HG03520 (cell line): ENCODE measurements at regions not wholly inside any gene's neighbourhood (a gene's known extent, or its start where the extent isn't known, plus 50 kb on each side); places are given as distances from the start of the nearest gene placed in this dataset.
"Not testable (repeated sequence)": the region's sequence is repeated elsewhere in the genome, so short reads cannot be mapped to it uniquely, and the experiment has no call there.

ENCODE experiments used
- ATAC-seq: cut with Tn5 transposase; IDR thresholded peaks from one replicate; pipeline ENCODE4 v1.9.1; 2021; ENCODE audit warnings: mild to moderate bottlenecking, moderate library complexity; ENCODE audit not compliant: unreplicated experiment

DNA sequence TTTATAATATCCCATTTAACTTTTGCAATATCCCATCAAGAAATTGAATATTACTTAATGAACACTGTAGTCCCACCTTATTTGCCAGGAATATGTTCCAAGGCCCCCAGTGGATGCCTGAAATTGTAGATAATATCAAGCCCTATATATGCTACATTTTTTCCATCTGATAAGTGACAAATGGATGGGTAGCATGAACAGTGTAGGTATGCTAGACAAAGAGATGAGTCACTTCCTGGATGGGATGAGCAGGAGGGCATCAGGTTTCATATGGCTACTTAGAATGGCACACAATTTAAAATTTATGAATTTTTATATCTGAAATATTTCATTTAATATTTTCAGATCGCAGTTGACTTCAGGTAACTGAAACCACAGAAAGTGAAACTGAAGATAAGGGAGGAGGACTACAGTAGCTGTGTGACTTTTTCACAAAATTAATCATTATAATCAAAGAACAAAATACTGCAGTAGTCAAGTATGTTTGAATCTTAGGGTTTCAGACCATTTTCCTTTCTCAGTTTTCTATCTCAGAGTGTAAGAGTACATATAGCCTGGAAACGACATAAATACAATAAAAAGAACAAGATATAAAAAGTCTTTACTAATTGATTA is 636.4 kb upstream of the ARRDC3 start:
- ATAC-seq = no peak

DNA sequence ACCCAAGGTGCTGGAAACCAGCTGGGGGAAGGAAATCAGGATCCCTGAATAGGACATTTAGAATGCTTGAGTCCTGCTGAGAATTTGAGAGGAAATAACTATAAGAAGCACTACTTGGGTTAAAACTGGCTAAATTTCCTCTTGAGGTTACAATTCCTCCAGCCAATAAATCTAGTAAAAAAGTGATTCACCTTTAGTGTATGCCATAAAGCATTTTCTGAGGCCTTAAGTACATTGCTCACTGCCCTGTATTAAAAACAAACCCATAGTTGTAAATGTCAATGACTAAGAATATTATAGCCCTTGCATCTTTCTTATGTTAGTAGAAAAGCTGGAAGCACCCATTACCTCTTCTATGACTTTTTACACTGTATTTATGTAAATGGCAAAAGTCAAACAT is 634.7 kb upstream of the ARRDC3 start:
- ATAC-seq = no peak

DNA sequence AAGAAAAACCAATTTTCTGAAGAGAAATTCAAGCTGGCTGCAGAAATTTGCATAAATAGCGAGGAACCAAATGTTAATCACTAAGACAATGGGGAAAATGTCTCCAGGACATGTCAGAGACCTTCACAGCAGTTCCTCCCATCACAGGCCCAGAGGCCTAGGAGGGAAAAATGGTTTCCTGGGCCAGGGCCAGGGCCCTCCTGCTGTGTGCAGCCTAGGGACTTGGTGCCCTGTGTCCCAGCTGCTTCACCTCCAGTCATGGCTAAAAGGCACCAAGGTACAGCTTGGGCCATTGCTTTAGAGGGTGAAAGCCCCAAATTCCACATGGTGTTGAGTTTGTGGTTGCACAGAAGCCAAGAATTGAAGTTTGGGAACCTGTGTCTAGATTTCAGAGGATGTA is 628.7 kb upstream of the ARRDC3 start:
- not testable (repeated sequence) for ATAC-seq

DNA sequence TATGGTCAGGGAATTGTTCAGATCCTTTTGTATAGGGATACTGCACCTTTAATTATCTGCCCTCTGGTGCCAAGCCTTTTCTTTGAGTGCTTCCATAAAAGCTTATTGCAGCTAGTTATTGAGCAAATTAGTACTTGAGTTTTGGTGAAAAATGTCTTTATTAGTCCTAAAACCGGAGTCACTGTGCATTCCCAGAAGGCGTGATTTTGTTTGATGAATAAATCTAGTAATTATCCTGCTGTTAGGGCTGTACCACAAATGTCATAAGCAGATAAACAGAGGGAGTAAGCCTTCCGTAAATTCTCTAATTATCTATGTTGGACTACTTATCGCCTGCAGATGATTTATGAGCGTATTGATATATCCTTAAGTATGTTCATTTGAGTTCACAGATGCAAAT is 620.7 kb upstream of the ARRDC3 start:
- ATAC-seq = no peak

DNA sequence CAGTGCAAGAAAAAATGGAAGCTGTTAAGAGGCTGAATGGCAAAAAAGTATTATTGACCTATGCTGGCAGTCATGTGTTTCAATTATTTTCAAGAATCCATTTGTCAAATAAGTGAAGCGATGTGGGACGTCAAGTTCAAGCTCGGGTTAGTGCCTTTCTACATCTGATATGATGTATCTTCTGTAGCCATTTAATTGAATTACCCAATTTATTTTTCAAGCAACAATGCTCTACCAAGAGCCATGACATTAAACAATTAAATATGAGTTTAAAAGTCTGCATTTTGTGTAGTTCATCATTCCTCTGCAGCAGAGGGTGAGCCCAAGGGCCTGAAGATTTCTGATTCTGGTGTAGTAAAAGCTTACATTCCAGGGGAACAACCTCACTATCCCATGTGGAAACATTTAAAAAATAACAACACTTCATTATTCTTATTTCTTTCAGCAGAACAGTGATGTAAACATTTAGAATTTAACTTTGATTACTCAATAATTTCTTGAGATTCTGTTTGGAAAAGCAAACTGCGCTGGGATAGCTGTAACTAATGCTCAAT is 619.7 kb upstream of the ARRDC3 start:
- no peak for ATAC-seq

DNA sequence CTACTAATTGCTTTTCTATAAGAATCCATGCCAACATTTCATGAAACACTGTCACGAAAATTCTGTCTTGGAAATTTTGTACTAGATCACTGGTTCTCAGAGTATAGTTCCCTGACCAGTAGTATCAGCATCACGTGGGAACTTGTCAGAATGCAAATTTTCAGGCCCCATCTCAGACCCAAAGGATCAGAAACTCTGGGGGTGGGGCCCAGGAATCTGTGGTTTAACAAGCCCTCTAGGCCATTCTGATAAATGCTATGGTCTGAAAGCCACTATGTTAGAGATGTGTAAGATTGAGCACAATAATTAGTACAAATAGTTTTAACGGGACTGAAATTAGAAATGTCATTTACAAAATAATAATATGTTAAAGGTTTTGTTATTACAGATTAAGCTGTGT is 615.7 kb upstream of the ARRDC3 start:
- no peak for ATAC-seq

DNA sequence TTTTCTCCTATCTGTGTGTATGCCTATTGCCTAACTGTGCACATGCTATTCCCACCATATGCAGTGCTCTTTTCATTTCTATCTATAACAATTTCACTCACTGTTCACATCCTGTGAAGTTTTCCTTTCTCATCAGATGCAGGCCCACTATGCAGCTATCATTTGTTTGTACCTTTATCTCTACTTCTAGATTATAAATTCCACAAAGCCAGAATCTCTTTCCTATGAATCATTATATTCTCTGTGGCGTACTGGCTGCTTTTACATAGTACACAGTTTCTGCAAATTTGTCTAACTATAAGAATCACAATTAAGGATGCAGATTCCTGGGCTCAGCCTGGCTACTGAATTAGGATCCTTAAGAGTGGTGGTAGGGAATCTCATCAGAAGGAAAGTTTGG is 600.8 kb upstream of the ARRDC3 start:
- ATAC-seq = no peak

DNA sequence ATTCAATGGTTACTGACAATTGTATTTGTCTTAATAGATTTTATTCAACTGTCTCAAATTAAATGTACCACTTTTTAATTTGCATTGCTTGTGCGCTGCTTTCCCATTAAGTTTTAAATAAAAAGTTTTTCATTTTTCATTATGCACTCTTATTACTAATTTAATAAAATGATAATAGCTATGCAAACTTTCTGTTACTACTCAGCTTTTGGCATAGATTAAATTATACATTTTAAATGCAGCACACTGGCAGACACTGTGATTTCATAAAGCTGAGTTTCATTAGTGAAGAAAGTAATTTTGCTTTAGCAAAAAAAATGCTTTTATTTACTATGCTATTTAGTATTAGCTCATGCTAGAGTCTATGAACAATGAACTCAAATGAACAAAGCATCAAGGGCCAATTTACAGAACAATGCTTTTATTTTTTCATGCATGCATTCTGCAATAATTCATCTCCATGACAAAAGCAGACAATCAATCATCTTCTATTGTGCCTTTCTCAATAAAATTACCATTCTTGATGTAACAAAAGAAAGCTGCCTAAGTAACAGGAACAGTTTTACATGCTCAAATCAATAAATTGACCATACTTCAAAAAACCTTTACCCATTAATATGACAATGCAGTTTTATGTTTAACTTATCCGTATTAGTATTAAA is 595.2 kb upstream of the ARRDC3 start:
- ATAC-seq = no peak

DNA sequence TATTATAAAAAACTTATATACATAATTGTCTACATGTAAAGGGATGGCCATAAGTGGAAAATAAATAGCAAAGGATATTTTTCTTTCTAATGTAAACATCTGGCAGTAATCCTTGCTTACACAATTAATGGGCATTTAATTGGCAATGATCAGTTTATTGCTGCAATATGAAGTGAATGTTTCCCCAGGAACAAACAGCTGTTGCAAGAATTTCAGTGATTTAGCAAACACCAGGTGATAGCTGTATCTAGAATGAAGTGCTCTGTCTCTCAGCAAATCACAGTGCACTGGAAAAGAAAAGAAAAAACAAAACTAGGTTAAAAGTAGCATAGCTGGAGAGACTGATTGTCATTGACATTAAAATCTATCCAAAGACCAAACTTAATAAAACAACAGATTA is 594.5 kb upstream of the ARRDC3 start:
- ATAC-seq = no peak

DNA sequence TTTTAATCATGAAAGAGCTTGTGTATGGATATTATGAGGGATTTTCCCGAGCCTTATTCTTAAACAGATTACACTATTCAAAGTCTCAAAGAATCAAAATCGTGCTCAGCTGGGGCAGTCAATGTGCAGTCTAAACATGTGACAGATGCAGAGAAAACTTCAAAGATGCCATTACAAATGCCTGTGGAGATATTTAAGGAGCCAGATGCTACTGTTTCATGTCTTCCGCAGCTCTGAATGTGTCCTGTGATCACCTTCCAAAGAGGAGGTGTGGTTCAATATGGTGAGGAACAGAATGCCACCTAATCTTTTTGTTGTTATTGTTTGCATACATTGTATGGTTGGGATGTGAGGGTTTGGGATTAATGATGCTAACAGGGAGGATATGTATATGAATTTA is 593.3 kb upstream of the ARRDC3 start:
- no peak for ATAC-seq

DNA sequence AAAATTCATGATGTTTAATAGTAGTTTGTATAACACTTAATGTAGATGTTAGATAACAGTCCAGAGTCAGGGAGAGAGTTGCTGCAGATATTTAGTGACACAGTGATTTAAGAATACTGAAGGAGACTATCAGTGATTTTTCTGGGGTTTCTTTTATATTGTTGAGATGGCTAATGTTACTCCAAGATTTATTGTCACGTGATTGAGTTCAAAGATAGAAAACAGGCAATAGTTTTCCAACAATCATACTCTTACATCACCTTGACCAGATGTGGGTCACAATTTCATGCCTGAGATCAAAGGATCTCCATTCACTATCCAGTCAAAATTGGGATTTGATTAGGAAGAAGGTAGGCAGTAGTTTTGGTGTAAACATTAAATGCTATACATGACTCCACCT is 580.0 kb upstream of the ARRDC3 start:
- ATAC-seq = no peak

DNA sequence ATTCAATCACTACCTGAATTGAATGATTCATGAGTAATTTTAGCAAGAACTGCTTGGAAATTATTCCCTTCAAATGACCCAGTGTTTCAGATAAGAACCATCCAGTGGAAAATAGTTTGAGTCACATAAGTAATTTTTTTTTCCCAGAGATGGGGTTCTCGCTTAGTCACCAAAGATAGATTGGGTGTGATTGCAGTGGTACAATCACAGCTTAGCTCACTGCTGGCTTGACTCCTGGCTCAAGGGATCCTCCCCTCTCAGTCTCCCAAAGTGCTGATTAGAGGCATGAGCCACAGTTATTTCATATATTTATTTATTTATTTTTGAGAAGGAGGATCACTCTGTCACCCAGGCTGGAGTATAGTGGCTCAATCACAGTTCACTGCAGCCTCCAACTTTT is 574.5 kb upstream of the ARRDC3 start:
- no peak for ATAC-seq

DNA sequence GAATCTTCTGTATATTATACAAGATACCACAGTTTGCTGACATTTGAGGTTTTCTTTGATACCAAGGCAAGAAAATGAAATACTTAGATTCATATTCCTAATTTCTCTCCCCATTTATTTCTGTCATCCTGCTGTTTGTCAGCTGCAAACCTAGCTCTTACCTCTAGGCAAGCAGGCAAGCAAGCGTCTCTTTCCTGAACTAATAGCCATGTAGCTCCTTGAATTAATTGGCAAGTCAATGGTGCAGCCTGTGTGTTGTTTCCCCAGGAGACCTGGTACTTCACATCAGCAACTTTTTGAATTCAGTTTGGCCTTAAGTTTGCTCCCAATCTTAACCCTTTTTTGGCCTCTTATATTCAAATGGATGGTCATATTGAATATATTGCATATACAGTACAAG is 573.6 kb upstream of the ARRDC3 start:
- no peak for ATAC-seq

DNA sequence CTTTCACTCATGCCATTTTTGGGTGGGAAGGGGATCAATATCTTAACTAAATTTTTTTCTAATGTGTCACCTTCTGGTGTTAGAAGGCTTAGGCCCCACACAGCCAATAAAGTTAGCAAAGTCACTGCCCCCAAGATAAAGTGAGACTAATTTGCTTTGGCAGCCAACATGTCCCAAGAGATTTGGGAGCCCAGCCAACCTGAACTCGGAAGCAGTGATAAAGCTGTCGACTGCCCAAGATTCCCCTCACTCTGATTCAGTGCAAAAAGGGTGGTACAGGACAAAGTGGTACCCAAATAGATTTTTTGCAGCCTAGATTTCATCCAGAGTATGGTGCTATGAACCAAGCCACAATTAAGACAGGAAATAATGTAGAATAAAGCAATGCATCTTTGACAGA is 572.5 kb upstream of the ARRDC3 start:
- ATAC-seq = no peak

DNA sequence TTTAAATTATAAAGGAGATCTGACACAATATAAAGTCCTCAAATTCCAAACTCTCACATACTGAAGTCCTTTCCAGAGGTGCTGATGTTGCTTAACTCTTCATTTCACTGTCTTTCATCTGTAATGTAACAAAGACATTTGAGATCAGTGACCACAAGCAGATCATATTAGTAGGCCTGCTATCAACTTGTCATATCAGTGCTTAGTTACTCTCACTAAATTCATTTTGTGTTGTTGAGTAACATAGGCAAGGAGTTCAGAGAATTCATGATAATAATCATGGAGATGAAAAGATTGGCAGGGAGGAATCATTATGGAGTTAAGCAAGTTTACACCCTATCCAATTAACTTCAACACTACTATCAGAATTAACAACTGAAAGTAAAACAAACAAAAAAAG is 571.0 kb upstream of the ARRDC3 start:
- no peak for ATAC-seq

DNA sequence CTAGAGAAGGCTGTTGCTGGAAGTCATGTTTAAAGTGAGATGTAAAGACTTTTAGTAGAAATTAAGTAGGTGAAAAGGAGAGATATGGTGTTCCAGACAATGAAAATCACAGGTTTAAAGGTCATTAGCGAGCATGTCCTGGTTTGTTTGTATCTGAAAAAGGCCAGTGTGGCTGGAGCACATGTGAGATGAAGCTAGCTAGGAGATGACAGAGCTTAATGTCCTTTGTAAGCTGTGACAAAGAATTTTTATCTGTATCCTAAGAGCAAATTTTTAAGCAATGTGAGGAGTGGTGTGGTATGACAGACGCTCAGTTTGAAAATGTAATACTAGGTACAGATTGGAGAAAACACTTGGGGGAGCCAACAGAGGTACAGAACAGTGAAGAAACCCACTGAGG is 567.2 kb upstream of the ARRDC3 start:
- ATAC-seq = no peak

DNA sequence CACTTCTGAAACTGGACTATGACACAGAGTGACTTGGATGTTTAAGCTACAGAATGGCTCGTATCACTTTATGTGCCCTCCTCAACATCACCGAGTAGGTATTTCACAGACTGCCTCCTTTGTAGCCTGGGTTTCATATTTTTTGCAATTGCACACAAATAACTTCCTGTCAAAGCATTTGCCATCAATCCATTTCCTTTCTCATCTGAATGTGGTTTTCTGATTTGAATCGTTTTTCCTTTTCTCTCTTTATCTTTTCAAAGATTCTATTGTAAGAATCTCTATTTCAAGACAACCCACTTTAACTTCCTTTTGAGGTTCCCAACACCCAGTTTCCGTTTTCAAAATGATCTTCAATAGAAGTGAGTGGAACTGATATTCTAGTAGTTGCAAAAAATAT is 563.8 kb upstream of the ARRDC3 start:
- ATAC-seq = no peak

DNA sequence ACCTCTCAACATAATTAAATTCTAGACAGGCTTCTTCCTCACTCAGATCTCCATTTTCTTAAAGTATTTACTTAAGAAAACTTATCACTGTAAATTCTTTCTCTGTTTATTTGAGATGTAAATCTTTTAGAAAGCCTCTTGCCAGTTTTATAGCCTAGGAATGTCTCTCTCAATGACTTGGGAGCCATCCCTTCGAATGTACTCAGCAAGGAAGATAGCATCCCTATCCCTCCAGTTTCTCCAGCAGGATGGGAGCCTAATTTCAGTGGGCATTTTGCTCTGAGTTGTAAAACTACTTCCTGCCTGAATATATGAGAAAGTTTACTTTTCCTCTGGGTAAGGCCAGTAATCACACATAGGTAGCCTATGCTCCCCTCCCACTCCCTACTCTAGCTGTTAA is 558.5 kb upstream of the ARRDC3 start:
- no peak for ATAC-seq

DNA sequence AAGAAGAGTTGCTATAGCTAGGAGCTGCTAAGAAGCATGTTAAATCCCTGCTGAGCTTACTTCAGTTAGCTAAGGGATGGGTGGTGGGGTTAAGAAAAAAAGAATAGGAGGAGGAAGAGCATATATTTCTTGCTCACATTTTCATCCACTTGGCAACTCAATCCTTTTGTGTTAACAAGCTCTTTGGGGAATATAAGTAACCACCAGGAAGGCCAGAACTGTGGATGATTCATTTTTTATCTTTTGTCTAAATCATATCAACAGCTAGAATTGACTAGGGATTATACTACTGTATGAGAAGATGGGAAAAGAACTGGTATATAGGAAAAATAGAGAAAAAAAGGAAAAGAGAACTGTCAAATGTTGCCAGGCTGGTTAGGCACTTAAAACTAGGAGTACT is 555.3 kb upstream of the ARRDC3 start:
- no peak for ATAC-seq

DNA sequence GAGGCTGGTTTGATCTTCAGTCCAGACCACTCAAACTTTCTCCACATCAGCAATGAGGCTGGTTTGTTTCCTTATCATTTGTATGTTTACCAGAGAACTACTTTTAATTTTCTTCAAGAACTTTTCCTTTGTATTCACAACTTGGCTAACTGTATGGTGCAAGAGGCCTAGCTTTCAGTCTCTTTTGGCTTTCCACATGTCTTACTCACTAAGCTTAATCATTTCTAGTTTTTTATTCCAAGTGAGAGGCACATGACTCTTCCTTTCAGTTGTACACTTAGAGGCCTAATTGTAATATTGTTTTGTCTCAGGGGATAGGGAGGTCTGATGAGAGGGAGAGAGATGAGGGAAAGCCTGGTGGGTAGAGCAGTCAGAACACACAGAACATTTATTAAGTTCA is 554.0 kb upstream of the ARRDC3 start:
- ATAC-seq = no peak

DNA sequence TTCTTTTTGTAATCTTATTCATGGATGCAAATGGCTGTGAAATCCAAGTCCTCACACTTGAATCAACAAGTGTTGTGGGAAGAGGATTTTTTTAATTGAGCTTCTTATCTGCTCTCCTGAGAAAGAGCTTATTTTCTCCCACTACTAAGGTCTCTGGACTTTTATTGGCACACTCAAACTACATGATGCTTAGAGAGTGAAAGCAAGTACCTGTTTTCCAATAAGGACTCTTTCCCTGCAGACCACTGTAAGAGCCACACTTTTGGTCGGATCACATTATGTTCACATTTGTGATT is 546.4 kb upstream of the ARRDC3 start:
- ATAC-seq = no peak

DNA sequence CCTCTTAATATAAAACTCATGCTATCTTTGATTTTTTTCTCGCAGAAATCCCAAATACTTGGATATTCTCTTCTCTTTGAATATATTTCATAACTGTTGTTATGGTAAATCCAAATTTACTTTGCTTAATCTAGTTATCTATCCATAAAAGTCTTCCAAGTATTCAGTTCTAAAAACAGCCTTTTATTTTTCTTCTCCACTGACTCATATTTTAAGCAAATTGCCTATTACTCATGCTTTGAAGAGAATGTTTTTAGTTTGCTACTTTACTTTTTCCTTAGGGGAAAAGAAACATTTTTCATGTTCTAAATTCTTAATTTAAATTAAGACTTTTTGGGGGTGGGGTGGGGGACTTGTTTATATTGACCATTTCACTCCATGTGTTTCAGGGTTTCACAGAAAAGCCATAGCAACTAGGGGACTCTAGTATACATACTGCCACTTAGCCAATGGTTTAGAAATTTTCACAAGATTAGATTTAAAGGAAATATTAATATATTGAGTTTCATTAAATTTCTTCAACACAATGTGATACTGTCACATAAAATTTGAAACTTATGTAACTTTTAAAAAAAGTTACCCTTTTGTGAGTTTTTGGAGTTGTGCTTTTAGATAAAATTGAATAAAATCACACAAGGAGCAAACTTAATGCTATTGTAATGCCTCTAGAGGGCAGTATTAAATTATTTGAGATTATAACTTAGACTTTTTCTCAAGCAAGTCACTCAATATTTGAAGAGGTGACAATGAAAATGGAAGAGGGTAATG is 545.8 kb upstream of the ARRDC3 start:
- ATAC-seq = no peak
